HUES6 (cell line): ENCODE measurements at regions not wholly inside any gene's neighbourhood (a gene's known extent, or its start where the extent isn't known, plus 50 kb on each side); places are given as distances from the start of the nearest gene placed in this dataset.

Experiments used
- H3K27ac ChIP-seq: 2 replicates; pipeline ENCODE4 v1.7.0; 2013; ENCODE audit warnings: low read depth, mild to moderate bottlenecking, low read length, inconsistent platforms
- H3K27me3 ChIP-seq: 2 replicates; pipeline ENCODE4 v1.6.1; 2013; ENCODE audit warnings: low read length; ENCODE audit not compliant: control insufficient read depth, insufficient read depth
- H3K36me3 ChIP-seq: 2 replicates; pipeline ENCODE4 v1.6.1; 2013; ENCODE audit warnings: low read length; ENCODE audit not compliant: control insufficient read depth, insufficient read depth
- H3K4me1 ChIP-seq: 2 replicates; pipeline ENCODE4 v1.6.1; 2013; ENCODE audit warnings: low read length; ENCODE audit not compliant: control insufficient read depth, insufficient read depth
- H3K4me3 ChIP-seq: 2 replicates; pipeline ENCODE4 v1.5.1; 2013; ENCODE audit warnings: low read depth, low read length
- H3K9ac ChIP-seq: one replicate; pipeline ENCODE4 v1.6.1; 2013; ENCODE audit warnings: mild to moderate bottlenecking, low read length
- H3K9me3 ChIP-seq: 2 replicates; pipeline ENCODE4 v1.6.1; 2013; ENCODE audit warnings: low read depth, low read length; ENCODE audit not compliant: control insufficient read depth, insufficient read depth

DNA sequence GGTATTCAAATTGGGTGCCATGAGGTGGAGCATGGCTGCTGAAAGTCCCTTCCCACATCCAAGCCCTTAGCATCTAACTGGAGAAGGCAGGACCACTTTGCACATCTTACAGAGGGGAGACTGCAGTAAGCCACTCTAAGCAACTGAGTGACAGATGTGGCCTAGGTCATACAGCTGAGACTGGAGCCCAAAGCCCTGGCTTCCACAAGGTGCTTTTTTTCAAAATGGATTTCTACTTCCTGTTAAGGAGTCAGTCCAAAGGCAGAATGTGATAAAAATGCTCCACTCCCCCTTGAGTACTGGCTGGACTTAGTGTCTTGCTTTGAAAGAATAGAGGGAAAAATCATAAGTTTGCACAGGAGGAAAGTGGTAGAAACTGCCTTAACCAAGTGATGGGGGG is 424.0 kb upstream of the SPRED2 start:
- H3K27me3 ChIP-seq = no peaks in the 10 kb centered on the region

DNA sequence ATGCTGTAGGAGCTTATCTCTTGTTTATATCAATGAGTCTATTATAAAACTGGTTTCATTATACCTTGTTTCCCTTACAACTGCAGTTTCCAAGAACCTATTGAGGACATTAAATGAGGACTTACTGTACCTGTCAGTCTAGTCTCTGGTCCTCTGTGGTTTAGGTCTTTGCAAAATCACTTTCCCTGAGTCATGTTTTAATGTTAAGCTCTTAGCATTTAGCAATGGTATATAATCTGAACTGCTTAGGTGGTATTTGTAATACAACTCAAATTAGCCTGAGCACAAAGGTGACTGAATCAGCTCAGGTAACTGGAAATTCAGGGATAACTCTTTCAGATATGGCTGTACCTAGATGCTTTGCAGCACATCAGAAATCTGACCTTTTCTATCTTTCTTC is 418.3 kb upstream of the SPRED2 start:
- Histone ChIP-seq H3K27me3 (no peaks in the 10 kb centered on the region), H3K4me1 (no peaks in the 10 kb centered on the region), H3K9me3 (no peaks in the 10 kb centered on the region), H3K27ac (no peak overlapping the region), H3K4me3 (no peak overlapping the region), H3K36me3 (no peaks in the 10 kb centered on the region), H3K9ac (no peak overlapping the region)

More for the DNA sequence above, 424.0 kb upstream of the SPRED2 start:
- Histone ChIP-seq H3K9me3 (no peaks in the 10 kb centered on the region), H3K27ac (no peak overlapping the region), H3K9ac (no peak overlapping the region), H3K36me3 (no peaks in the 10 kb centered on the region), H3K4me1 (no peaks in the 10 kb centered on the region), H3K4me3 (no peak overlapping the region)

DNA sequence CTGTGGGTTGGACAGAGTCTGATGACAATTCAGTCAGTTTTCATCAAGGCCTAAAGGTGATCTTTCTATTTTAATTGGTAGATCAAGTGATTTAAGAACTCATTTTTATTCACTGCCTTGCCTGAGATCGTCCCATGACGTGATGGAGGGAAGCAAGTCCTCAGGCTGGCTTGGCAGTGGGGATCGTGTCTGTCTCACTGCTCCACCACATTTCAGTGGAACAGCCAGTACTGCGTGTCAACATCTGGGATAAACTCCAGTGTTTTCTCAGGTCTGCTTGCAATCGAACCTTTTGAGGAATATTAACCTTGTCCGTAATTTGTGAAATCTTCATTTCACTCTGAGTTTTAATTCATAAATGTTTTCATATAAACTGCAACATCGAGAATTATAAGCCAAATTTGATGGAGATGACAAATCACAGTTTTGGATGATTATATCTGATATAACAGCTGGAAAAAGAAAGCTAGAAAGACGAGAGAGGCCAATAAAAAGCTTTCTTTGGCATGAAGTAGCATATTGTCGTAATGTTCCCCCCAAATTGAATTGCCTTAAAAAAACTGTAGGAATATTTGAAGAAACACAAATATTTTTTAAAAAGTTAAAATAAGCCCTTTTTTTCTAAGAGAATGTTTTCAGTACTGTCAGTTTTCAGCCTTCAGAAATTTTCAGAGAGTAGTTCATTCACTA is 414.7 kb upstream of the SPRED2 start:
- Histone ChIP-seq H3K4me1 (no peaks in the 10 kb centered on the region), H3K9ac (no peak overlapping the region), H3K36me3 (no peaks in the 10 kb centered on the region), H3K27ac (no peak overlapping the region), H3K4me3 (no peak overlapping the region), H3K9me3 (peaks cover 2% of the 10 kb centered on the region), H3K27me3 (no peaks in the 10 kb centered on the region)

DNA sequence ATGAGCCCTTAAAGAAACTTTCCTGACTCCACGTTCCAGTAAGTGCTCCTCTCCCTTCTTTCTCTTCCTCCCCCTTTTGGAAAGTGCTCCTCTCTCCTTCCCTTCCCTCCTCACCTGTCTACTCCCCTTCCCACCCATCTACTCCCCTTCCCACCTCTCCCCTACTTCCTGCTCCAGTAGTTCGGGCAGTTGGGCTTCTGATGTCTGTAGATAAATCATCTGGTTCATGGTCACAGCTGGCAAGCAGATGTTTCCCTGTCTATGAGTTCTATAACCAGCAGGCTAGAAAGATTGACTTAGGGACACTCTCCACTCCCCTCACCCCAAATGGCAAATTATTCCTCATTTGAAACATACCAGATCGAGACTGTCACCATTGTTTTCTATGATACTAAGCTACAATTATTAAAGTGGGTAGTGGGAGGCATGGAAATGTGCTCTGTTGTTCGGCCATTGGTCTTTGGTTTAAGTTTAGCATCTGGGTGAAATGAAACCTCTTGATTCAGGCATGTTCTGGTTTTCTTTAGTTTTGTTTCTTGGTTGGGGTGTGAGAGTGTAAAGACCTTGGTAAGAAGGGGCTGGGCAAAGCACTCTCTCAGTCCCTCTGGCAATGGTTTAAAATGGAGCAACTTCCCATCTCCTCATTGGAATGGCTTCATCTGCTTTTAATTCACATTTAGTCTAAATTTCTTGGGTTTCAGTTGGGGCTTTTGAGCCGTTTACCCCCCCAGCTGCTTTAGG is 413.2 kb upstream of the SPRED2 start:
- Histone ChIP-seq H3K27ac (no peak overlapping the region), H3K4me1 (no peaks in the 10 kb centered on the region), H3K9me3 (peaks cover 5% of the 10 kb centered on the region), H3K4me3 (no peak overlapping the region), H3K36me3 (no peaks in the 10 kb centered on the region), H3K9ac (no peak overlapping the region), H3K27me3 (no peaks in the 10 kb centered on the region)

DNA sequence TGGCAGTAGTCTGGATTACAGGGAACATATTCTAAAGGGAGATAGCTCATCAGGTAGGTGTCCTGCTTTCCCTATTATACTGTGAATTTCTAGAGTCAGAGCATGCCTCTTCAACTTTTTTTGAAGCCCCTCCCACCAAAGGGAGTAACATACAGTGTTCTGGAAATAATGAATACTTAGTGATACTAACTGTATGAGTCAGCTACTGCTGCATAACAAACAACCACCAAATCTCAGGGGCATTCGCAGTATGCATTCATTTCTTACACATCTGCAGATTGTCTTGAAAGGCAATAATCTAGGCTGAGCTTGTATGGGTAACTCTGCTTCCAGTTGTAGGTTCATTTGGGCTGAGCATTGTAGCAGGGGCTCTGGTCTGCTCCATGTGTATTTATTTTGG is 409.7 kb upstream of the SPRED2 start:
- no peak overlapping the region for H3K9ac ChIP-seq
- H3K4me3 ChIP-seq = no peak overlapping the region
- H3K9me3 ChIP-seq = peaks cover 5% of the 10 kb centered on the region
- no peaks in the 10 kb centered on the region for H3K27me3 ChIP-seq
- H3K36me3 ChIP-seq = no peaks in the 10 kb centered on the region
- H3K4me1 ChIP-seq = no peaks in the 10 kb centered on the region
- no peak overlapping the region for H3K27ac ChIP-seq

DNA sequence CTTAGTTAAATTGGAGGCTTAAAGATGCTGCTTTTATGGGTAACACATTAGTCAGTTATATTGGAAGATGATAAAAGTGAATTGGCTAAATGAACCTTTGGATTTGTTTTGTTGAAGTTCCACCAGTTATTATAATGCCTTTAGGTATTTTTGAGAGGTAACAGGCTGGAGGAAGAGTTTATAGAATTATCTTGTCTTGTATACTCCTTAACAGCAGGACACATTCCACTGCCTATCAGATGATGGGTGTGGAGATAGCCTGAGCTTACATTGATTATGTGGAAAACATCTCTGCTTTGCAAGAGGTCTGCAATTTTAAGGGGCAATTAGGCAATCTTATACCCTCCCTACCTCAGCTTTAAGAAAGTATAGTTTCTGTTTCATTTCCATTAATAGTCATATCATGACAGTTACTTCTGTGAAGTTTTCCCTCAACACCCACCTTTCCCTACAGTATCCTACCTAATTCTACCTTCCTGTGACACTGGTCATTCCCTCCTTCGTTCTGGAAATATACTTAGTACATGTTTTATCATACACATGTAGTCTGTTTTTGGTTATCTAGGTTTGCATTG is 403.7 kb upstream of the SPRED2 start:
- Histone ChIP-seq H3K4me3 (no peak overlapping the region), H3K4me1 (0 out of 2 replicates have a peak, but pooled peaks cover 4% of the 10 kb centered on the region), H3K9me3 (no peaks in the 10 kb centered on the region), H3K9ac (no peak overlapping the region), H3K27me3 (no peaks in the 10 kb centered on the region), H3K27ac (no peak overlapping the region), H3K36me3 (no peaks in the 10 kb centered on the region)

DNA sequence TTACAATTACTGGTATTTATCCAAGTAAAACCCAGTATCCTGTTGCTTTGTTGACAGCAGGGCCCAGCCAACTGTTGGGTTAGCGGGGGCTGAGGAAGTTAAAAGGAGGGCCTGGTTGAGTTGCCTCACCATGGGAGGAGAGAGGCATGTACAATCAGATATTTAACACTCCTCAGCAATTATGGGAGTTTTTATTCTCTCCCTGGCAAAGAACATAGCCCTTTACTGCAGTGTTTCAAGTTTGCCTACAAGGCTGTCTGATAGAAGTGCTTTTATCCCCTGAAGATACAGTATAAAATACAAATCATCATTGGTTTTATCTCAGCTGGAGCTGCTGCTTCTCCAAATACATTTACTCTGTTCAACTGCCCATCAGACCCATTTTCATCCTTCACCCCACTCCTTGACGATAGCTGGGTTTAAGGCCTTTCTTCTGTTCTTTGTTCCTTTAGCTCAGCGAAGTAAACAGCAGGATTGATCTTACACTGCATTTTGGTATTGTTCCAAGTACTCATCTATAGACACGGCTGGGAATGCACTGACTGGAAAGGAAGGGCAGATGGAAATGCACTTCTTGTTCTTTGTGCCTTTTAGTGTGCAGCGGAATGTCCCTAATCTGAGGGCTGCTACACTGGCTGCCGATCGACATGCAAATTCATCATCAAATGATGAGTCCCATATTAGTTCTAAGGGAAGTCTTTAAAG is 402.5 kb upstream of the SPRED2 start:
- Histone ChIP-seq H3K27me3 (no peaks in the 10 kb centered on the region), H3K27ac (no peak overlapping the region), H3K9ac (no peak overlapping the region), H3K4me1 (0 out of 2 replicates have a peak, but pooled peaks cover 4% of the 10 kb centered on the region), H3K9me3 (no peaks in the 10 kb centered on the region), H3K4me3 (no peak overlapping the region), H3K36me3 (no peaks in the 10 kb centered on the region)

DNA sequence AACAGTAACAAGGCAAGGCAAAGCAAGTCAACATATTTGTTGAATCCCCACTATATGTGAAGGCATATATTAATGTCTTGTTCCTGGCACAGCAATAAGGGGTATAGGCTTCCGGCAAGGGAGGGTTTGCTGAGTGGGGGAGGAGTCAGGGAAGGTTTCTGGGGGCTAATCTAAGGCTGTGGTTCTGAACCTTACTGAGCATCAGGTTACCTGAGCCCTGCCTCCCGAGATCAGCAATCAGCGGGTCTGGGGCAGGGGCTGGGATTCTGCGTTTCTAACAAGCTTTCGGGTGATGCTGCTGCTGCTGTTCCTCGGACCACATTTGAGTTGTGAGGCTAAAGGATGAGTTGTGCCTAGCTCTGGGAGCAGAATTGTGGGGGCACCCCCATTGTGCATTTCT is 401.7 kb upstream of the SPRED2 start:
- Histone ChIP-seq H3K4me3 (no peak overlapping the region), H3K9ac (no peak overlapping the region), H3K36me3 (no peaks in the 10 kb centered on the region), H3K27ac (no peak overlapping the region), H3K9me3 (no peaks in the 10 kb centered on the region), H3K4me1 (0 out of 2 replicates have a peak, but pooled peaks cover 4% of the 10 kb centered on the region), H3K27me3 (no peaks in the 10 kb centered on the region)

DNA sequence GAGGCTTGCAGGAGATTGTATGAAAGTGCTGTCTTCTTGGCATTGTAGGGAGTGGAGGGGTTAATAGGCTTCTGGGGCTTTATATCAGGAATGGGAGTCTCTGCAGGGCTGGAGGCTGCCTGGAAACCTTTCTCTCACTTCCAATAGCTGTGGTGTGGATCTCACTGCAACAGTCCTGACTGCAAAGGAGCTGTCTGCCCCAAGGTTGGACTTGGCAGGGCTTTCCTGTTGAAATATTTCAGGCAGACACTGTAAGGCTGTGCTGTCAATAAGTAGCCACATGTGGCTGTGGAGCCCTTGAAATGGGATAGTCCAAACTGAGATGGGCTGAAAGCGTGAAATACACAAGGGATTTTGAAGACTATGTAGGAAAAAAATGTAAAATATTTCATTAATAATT is 399.1 kb upstream of the SPRED2 start:
- Histone ChIP-seq H3K9ac (no peak overlapping the region), H3K4me1 (0 out of 2 replicates have a peak, but pooled peaks cover 4% of the 10 kb centered on the region), H3K9me3 (no peaks in the 10 kb centered on the region), H3K36me3 (no peaks in the 10 kb centered on the region), H3K27me3 (no peaks in the 10 kb centered on the region), H3K27ac (no peak overlapping the region), H3K4me3 (no peak overlapping the region)

DNA sequence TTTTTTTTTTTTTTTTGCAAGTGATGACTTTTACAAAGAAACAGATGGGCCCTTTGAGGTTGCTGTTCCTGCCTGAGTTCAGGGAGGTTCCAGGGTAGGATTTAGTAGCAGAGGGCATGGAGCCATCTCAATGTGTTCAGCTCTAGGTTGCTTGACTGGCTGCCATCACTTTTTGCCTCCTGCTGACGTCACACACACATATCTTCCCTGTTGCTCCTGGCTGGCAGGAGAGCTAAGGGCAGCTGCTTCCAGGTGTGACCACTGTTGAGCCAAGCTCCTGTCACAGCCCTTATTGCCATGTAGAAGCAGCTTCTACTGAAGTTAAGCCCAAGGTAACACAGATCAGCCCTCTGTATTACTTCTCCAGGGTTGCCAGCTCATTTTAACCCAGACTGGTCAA is 394.2 kb upstream of the SPRED2 start:
- no peaks in the 10 kb centered on the region for H3K36me3 ChIP-seq
- H3K4me3 ChIP-seq = no peak overlapping the region
- no peaks in the 10 kb centered on the region for H3K4me1 ChIP-seq
- peaks cover 9% of the 10 kb centered on the region; the same call in 1 of the 2 replicates for H3K9me3 ChIP-seq
- no peaks in the 10 kb centered on the region for H3K27me3 ChIP-seq
- H3K27ac ChIP-seq = no peak overlapping the region
- H3K9ac ChIP-seq = no peak overlapping the region

DNA sequence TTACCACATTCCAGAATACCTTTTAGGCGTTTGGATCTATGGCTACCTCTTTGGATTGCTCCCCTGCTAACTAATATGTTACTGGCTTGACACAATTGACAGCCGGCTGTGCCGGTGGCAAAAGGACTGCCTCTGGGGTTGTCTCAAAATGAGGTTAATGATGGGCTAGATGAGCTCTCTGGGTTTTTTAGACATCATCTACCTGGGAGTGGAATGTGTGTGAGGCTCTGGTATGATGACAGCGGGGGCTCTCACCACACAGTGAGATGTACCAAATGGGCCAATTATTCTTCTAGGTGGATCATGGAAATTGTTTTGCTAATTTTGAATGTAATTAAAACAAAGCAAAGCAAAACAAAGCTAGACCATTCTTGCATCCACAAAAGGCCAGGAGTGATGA is 391.1 kb upstream of the SPRED2 start:
- no peak overlapping the region for H3K9ac ChIP-seq
- no peak overlapping the region for H3K27ac ChIP-seq
- no peaks in the 10 kb centered on the region for H3K36me3 ChIP-seq
- no peak overlapping the region for H3K4me3 ChIP-seq
- peaks cover 9% of the 10 kb centered on the region; the same call in 1 of the 2 replicates for H3K9me3 ChIP-seq
- H3K27me3 ChIP-seq = no peaks in the 10 kb centered on the region
- no peaks in the 10 kb centered on the region for H3K4me1 ChIP-seq
